Loucy (cell line): ENCODE measurements at regions not wholly inside any gene's neighbourhood (a gene's known extent, or its start where the extent isn't known, plus 50 kb on each side); places are given as distances from the start of the nearest gene placed in this dataset.

Experiments used
- H2AFZ ChIP-seq: fragments of 200-600 bp; sonication (generic); 2 replicates; pipeline ENCODE4 v1.6.0; 2016; ENCODE audit warnings: antibody characterized with exemption, mild to moderate bottlenecking, low read length, moderate library complexity
- H3F3A ChIP-seq: fragments of 200-600 bp; 2 replicates; pipeline ENCODE4 v1.6.0; 2016; ENCODE audit warnings: antibody characterized with exemption, low read depth, mild to moderate bottlenecking
- H3K27me3 ChIP-seq: fragments of 200-600 bp; sonication (generic); 2 replicates; pipeline ENCODE4 v1.6.1; 2014; ENCODE audit warnings: low read length, mild to moderate bottlenecking; ENCODE audit not compliant: insufficient read depth, poor library complexity, severe bottlenecking
- H3K36me3 ChIP-seq: fragments of 200-600 bp; sonication (generic); 2 replicates; pipeline ENCODE4 v1.6.1; 2016; ENCODE audit warnings: low read length; ENCODE audit not compliant: insufficient read depth
- H3K4me1 ChIP-seq: fragments of 200-600 bp; sonication (generic); 2 replicates; pipeline ENCODE4 v1.5.1; 2014; ENCODE audit warnings: low read length, mild to moderate bottlenecking; ENCODE audit not compliant: insufficient read depth, poor library complexity, severe bottlenecking
- H3K4me2 ChIP-seq: fragments of 200-600 bp; sonication (generic); 2 replicates; pipeline ENCODE4 v1.6.0; 2014; ENCODE audit warnings: antibody characterized with exemption, low read length, low read depth, mild to moderate bottlenecking; ENCODE audit not compliant: poor library complexity, severe bottlenecking
- H3K4me3 ChIP-seq: fragments of 200-600 bp; sonication (generic); 2 replicates; pipeline ENCODE4 v1.5.1; 2014; ENCODE audit warnings: low read length, mild to moderate bottlenecking, mixed read lengths; ENCODE audit not compliant: poor library complexity, severe bottlenecking
- H3K79me2 ChIP-seq: fragments of 200-600 bp; sonication (generic); 2 replicates; pipeline ENCODE4 v1.6.1; 2014; ENCODE audit warnings: low read length; ENCODE audit not compliant: insufficient read depth
- H3K9ac ChIP-seq: fragments of 200-600 bp; sonication (generic); 2 replicates; pipeline ENCODE4 v1.6.0; 2014; ENCODE audit warnings: mild to moderate bottlenecking, low read depth, low read length, moderate library complexity; ENCODE audit not compliant: poor library complexity, severe bottlenecking
- H3K9me2 ChIP-seq: fragments of 200-600 bp; sonication (generic); replicated peaks from 2 replicates; pipeline ENCODE4 v1.6.1; 2016; ENCODE audit warnings: low read depth, low read length, mixed read lengths
- H3K9me3 ChIP-seq: fragments of 200-600 bp; sonication (generic); 2 replicates; pipeline ENCODE4 v1.6.1; 2014; ENCODE audit warnings: mild to moderate bottlenecking, antibody characterized with exemption, low read length, low read depth; ENCODE audit not compliant: insufficient read depth
- H4K20me1 ChIP-seq: fragments of 200-600 bp; sonication (generic); 2 replicates; pipeline ENCODE4 v1.6.0; 2014; ENCODE audit warnings: antibody characterized with exemption, low read length, mild to moderate bottlenecking; ENCODE audit not compliant: insufficient read depth, poor library complexity, severe bottlenecking
- CTCF ChIP-seq: fragments of 200-600 bp; sonication (generic); conservative IDR thresholded peaks from 2 replicates; pipeline ENCODE4 v1.5.1; 2014; ENCODE audit warnings: mild to moderate bottlenecking, antibody characterized with exemption, low read length
- EZH2phosphoT487 ChIP-seq: fragments of 200-600 bp; IDR thresholded peaks from 2 replicates; pipeline ENCODE4 v1.6.1; 2018; ENCODE audit warnings: antibody characterized with exemption, mild to moderate bottlenecking, moderate library complexity, borderline replicate concordance

GRCh38 chr14:100648474-100649172 is 61.4 kb upstream of the BEGAIN start:
- Histone ChIP-seq H3K79me2 (no peaks in the 10 kb centered on the region), H3K27me3 (no peaks in the 10 kb centered on the region), H3K4me1 (peaks cover 14% of the 10 kb centered on the region), H3K4me3 (no peak overlapping the region), H3K9ac (no peak overlapping the region), H3K36me3 (no peaks in the 10 kb centered on the region), H4K20me1 (no peaks in the 10 kb centered on the region), H3K9me3 (no peaks in the 10 kb centered on the region), H2AFZ (no peak overlapping the region), H3K9me2 (no peaks in the 10 kb centered on the region), H3K4me2 (no peak overlapping the region), H3F3A (peaks cover 5% of the 10 kb centered on the region; the same call in 1 of the 2 replicates)
- no peak for TF ChIP-seq CTCF
- no peak for TF ChIP-seq EZH2phosphoT487

- H3F3A ChIP-seq, result peaks cover 5% of the 10 kb centered on the region; the same call in 1 of the 2 replicates
- no peak overlapping the region for H3K9ac ChIP-seq
- no peak overlapping the region for H3K4me2 ChIP-seq
- peaks cover 14% of the 10 kb centered on the region for H3K4me1 ChIP-seq
- H4K20me1 ChIP-seq, result no peaks in the 10 kb centered on the region
- no peaks in the 10 kb centered on the region for H3K79me2 ChIP-seq
- no peaks in the 10 kb centered on the region for H3K36me3 ChIP-seq
- TF ChIP-seq EZH2phosphoT487, result no peak
- TF ChIP-seq CTCF, result no peak
- no peaks in the 10 kb centered on the region for H3K9me2 ChIP-seq
- H3K4me3 ChIP-seq, result no peak overlapping the region
- H3K27me3 ChIP-seq, result no peaks in the 10 kb centered on the region
- H3K9me3 ChIP-seq, result no peaks in the 10 kb centered on the region
- no peak overlapping the region for H2AFZ ChIP-seq
Measured at GRCh38 chr14:100649173-100649519, 61.9 kb upstream of the BEGAIN start.

GRCh38 chr14:100651999-100652508 is 64.8 kb upstream of the BEGAIN start:
- no peaks in the 10 kb centered on the region for H3K36me3 ChIP-seq
- no peaks in the 10 kb centered on the region for H3K27me3 ChIP-seq
- H4K20me1 ChIP-seq, result no peaks in the 10 kb centered on the region
- TF ChIP-seq EZH2phosphoT487 (no peak), CTCF (no peak)
- no peaks in the 10 kb centered on the region for H3K4me1 ChIP-seq
- H3K4me2 ChIP-seq, result no peak overlapping the region
- H2AFZ ChIP-seq, result no peak overlapping the region
- no peak overlapping the region for H3K4me3 ChIP-seq
- no peaks in the 10 kb centered on the region for H3K9me2 ChIP-seq
- no peaks in the 10 kb centered on the region for H3F3A ChIP-seq
- no peaks in the 10 kb centered on the region for H3K9me3 ChIP-seq
- no peak overlapping the region for H3K9ac ChIP-seq
- H3K79me2 ChIP-seq, result no peaks in the 10 kb centered on the region
